Liver (tissue), 8 donors: ENCODE measurements at regions not wholly inside any gene's neighbourhood (a gene's known extent, or its start where the extent isn't known, plus 50 kb on each side); places are given as distances from the start of the nearest gene placed in this dataset.
"Not testable (repeated sequence)": the region's sequence is repeated elsewhere in the genome, so short reads cannot be mapped to it uniquely, and the experiment has no call there.

Experiments
- DNase-seq: peaks from one replicate; pipeline ENCODE4 v3.0.0-alpha.2; 2017; ENCODE audit warnings: low spot score
- H3K27ac ChIP-seq, 2 donors: one replicate each; pipeline ENCODE4 v1.7.0; 2013; ENCODE audit warnings: inconsistent platforms in 2 of 2, low read length in 2 of 2, control low read depth in 1 of 2, low read depth in 1 of 2, mild to moderate bottlenecking in 1 of 2
- H3K27me3 ChIP-seq, 4 donors: one replicate each; pipeline versions ENCODE4 v1.6.1 to v1.7.0; 2013; ENCODE audit warnings: low read length in 3 of 4, inconsistent platforms in 1 of 4, mild to moderate bottlenecking in 1 of 4, moderate library complexity in 1 of 4; ENCODE audit not compliant: control insufficient read depth in 4 of 4, insufficient read depth in 4 of 4
- H3K36me3 ChIP-seq, 4 donors: one replicate each; pipeline versions ENCODE4 v1.6.1 to v1.7.0; 2013; ENCODE audit warnings: low read length in 3 of 4, mild to moderate bottlenecking in 3 of 4, low read depth in 1 of 4, moderate library complexity in 1 of 4; ENCODE audit not compliant: control insufficient read depth in 4 of 4, insufficient read depth in 3 of 4
- H3K4me1 ChIP-seq, 4 donors: one replicate each; pipeline versions ENCODE4 v1.6.1 to v1.7.0; 2013; ENCODE audit warnings: low read length in 3 of 4, mild to moderate bottlenecking in 3 of 4, moderate library complexity in 1 of 4; ENCODE audit not compliant: control insufficient read depth in 4 of 4, insufficient read depth in 4 of 4
- H3K4me3 ChIP-seq, 3 donors: one replicate each; pipeline versions ENCODE4 v1.6.1 to v1.7.0; 2013; ENCODE audit warnings: low read length in 3 of 3, control low read depth in 1 of 3, low read depth in 1 of 3, mild to moderate bottlenecking in 1 of 3
- H3K9ac ChIP-seq, 2 donors: one replicate each; pipeline ENCODE4 v1.7.0; 2013; ENCODE audit warnings: low read length in 2 of 2, mild to moderate bottlenecking in 2 of 2, moderate library complexity in 2 of 2, control low read depth in 1 of 2, low read depth in 1 of 2
- H3K9me3 ChIP-seq, 4 donors: one replicate each; pipeline versions ENCODE4 v1.6.1 to v1.7.0; 2013; ENCODE audit warnings: low read length in 3 of 4; ENCODE audit not compliant: control insufficient read depth in 4 of 4
- ATF3 ChIP-seq: IDR thresholded peaks from 2 replicates; pipeline ENCODE4 v1.6.1; 2016; ENCODE audit warnings: antibody characterized with exemption
- CTCF ChIP-seq: fragments of 150-350 bp; IDR thresholded peaks from 2 replicates; pipeline ENCODE4 v1.5.1; 2017; ENCODE audit warnings: improper control_type of control experiment, low read depth, low read length; ENCODE audit not compliant: missing input control
- EGR1 ChIP-seq, 2 donors: IDR thresholded peaks; 2 replicates each; pipeline ENCODE4 v1.6.1; 2016 to 2018; ENCODE audit warnings: antibody characterized with exemption in 2 of 2, low read depth in 2 of 2
- FOXA1 ChIP-seq: IDR thresholded peaks from 2 replicates; pipeline ENCODE4 v1.6.1; 2016; ENCODE audit warnings: antibody characterized with exemption
- GABPA ChIP-seq, 2 donors: IDR thresholded peaks in 1 of 2; conservative IDR thresholded peaks in 1 of 2; 2 replicates each; pipeline ENCODE4 v1.6.1; 2016; ENCODE audit warnings: antibody characterized with exemption in 2 of 2, mild to moderate bottlenecking in 1 of 2, moderate library complexity in 1 of 2
- HNF4A ChIP-seq, 2 donors: conservative IDR thresholded peaks; 2 replicates each; pipeline ENCODE4 v1.6.1; 2016; ENCODE audit warnings: antibody characterized with exemption in 2 of 2, mild to moderate bottlenecking in 2 of 2
- HNF4G ChIP-seq: IDR thresholded peaks from 2 replicates; pipeline ENCODE4 v1.6.1; 2016; ENCODE audit warnings: antibody characterized with exemption
- JUND ChIP-seq, 2 donors: IDR thresholded peaks; 2 replicates each; pipeline ENCODE4 v1.6.1; 2016; ENCODE audit warnings: antibody characterized with exemption in 2 of 2
- MAX ChIP-seq: IDR thresholded peaks from 2 replicates; pipeline ENCODE4 v1.6.1; 2016; ENCODE audit warnings: antibody characterized with exemption
- NR2F2 ChIP-seq: IDR thresholded peaks from 2 replicates; pipeline ENCODE4 v1.6.1; 2016; ENCODE audit warnings: antibody characterized with exemption
- REST ChIP-seq: IDR thresholded peaks from 2 replicates; pipeline ENCODE4 v1.6.1; 2016; ENCODE audit warnings: antibody characterized with exemption, mild to moderate bottlenecking
- RXRA ChIP-seq, 2 donors: IDR thresholded peaks; 2 replicates each; pipeline ENCODE4 v1.6.1; 2017 to 2018; ENCODE audit warnings: antibody characterized with exemption in 2 of 2, mild to moderate bottlenecking in 1 of 2
- TAF1 ChIP-seq: conservative IDR thresholded peaks from 2 replicates; pipeline ENCODE4 v1.6.1; 2016; ENCODE audit warnings: antibody characterized with exemption, mild to moderate bottlenecking
- YY1 ChIP-seq: IDR thresholded peaks from 2 replicates; pipeline ENCODE4 v1.6.1; 2016; ENCODE audit warnings: antibody characterized with exemption, mild to moderate bottlenecking
- ZBTB33 ChIP-seq: IDR thresholded peaks from 2 replicates; pipeline ENCODE4 v1.6.1; 2016; ENCODE audit warnings: antibody characterized with exemption
- WGBS: extraction: QIAGEN DNeasy Blood & Tissue Kit; methylation state at CpG from one replicate; pipeline ENCODE4 v1.1.7; 2013; 5-methylcytosine and 5-hydroxymethylcytosine counted together
- donor health status: healthy.
- donor health status: healthy.
- donor health status: healthy.
- donor health status: healthy.
- donor health status: healthy.

- not testable (repeated sequence) for H3K4me3 ChIP-seq, H3K36me3 ChIP-seq, H3K9ac ChIP-seq, H3K27ac ChIP-seq, H3K9me3 ChIP-seq, DNase-seq, H3K27me3 ChIP-seq, H3K4me1 ChIP-seq
- 75% methylated on average over 8 of the region's 8 CpGs for WGBS
Measured at GRCh38 chr6:166701424-166701823, 74.4 kb upstream of the RPS6KA2 start.

GRCh38 chr6:166700871-166701270, 73.8 kb upstream of the RPS6KA2 start:
- not testable (repeated sequence) for H3K9ac ChIP-seq, H3K27ac ChIP-seq, H3K9me3 ChIP-seq, H3K4me3 ChIP-seq, H3K36me3 ChIP-seq, H3K4me1 ChIP-seq, DNase-seq, H3K27me3 ChIP-seq
- 30% methylated on average over 3 of the region's 3 CpGs for WGBS

GRCh38 chr6:166697113-166697512, 70.1 kb upstream of the RPS6KA2 start:
- H3K36me3 ChIP-seq: no peaks in the 10 kb centered on the region
- no peak for DNase-seq
- no peak overlapping the region for H3K9ac ChIP-seq
- H3K27me3 ChIP-seq: no peaks in the 10 kb centered on the region
- H3K4me1 ChIP-seq: no peaks in the 10 kb centered on the region
- TF ChIP-seq EGR1 (IDR thresholded peaks at IDR 0.05; ENCODE audit: low read depth in 2 of 2) (no peak), ZBTB33 (no peak), RXRA (IDR thresholded peaks at IDR 0.05) (no peak), YY1 (no peak), REST (no peak), NR2F2 (no peak), TAF1 (no peak), HNF4A (conservative IDR thresholded peaks at IDR 0.05) (no peak), HNF4G (no peak), GABPA (IDR thresholded peaks at IDR 0.05 in 1 of 2, conservative IDR thresholded peaks at IDR 0.05 in 1 of 2) (no peak), ATF3 (no peak), MAX (no peak), CTCF (no peak), FOXA1 (no peak), JUND (IDR thresholded peaks at IDR 0.05) (no peak)
- no peak overlapping the region for H3K4me3 ChIP-seq
- H3K27ac ChIP-seq: no peak overlapping the region
- no peaks in the 10 kb centered on the region for H3K9me3 ChIP-seq
- WGBS: 84% methylated on average over 4 of the region's 4 CpGs
